Kidney epithelial cell (primary cell): ENCODE measurements at regions not wholly inside any gene's neighbourhood (a gene's known extent, or its start where the extent isn't known, plus 50 kb on each side); places are given as distances from the start of the nearest gene placed in this dataset.
A peak's percentile ranks its signal among the peaks of the same experiment; 100 is the strongest.

Source experiments
- DNase-seq: peaks from one replicate; pipeline ENCODE4 v3.0.0-alpha.2; 2010; ENCODE audit warnings: low read depth
- H3K27me3 ChIP-seq: 2 replicates; pipeline ENCODE4 v1.6.0; 2011; ENCODE audit warnings: low read length; ENCODE audit not compliant: control insufficient read depth, insufficient read depth
- H3K36me3 ChIP-seq: 2 replicates; pipeline ENCODE4 v1.5.1; 2011; ENCODE audit warnings: low read length; ENCODE audit not compliant: control insufficient read depth, insufficient read depth
- H3K4me3 ChIP-seq: 2 replicates; pipeline ENCODE4 v1.5.1; 2011; ENCODE audit warnings: low read depth, mild to moderate bottlenecking, control low read depth, low read length
- CTCF ChIP-seq: IDR thresholded peaks from 2 replicates; pipeline ENCODE4 v1.5.1; 2011; ENCODE audit warnings: mild to moderate bottlenecking, moderate library complexity, low read length, control low read depth, inconsistent platforms; ENCODE audit not compliant: insufficient read depth, poor library complexity, severe bottlenecking

GRCh38 chr4:54543088-54543795 is 114.5 kb upstream of the KIT start:
- H3K4me3 ChIP-seq = no peak overlapping the region
- no peaks in the 10 kb centered on the region for H3K36me3 ChIP-seq
- TF ChIP-seq CTCF = no peak
- H3K27me3 ChIP-seq = no peaks in the 10 kb centered on the region
- DNase-seq = peak; percentile 14

DNA sequence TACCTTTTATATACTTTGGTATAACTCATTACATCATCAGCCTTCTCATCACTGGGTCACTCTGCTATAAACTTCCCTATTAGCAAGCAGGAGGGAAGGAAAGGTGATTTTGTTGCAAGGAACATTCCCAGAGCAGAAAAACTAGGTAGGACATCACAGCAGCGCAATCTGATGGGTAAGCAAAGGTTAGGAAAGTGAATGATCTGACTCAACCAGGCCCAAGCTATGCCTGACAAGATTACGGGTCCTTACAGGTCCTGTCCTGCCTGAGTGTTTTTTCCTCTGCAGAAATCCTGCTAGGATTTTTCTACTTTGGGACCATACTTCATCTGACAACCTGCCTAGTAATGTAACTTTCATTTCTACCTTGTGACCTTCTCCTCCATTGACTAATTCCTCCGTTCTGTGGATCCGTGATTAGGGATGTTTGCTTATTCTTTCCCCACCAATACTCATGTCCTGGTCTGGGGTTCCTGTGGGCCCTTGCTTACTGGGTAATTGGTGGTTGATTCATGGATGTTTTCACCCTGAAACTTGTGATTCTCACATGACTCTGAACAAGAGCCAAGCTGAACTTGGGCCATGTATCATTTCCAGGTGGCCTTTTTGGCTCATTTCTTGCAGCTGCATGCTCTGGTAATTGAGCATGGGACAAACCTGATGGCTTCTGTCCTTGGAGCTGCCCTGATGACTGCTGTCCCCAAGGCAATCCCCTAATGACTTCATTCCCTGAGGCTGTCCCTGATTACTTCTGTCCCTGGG is 111.9 kb upstream of the KIT start:
- Histone ChIP-seq H3K36me3 (no peaks in the 10 kb centered on the region), H3K4me3 (no peak overlapping the region), H3K27me3 (no peaks in the 10 kb centered on the region)
- TF ChIP-seq CTCF = no peak
- DNase-seq = no peak

DNA sequence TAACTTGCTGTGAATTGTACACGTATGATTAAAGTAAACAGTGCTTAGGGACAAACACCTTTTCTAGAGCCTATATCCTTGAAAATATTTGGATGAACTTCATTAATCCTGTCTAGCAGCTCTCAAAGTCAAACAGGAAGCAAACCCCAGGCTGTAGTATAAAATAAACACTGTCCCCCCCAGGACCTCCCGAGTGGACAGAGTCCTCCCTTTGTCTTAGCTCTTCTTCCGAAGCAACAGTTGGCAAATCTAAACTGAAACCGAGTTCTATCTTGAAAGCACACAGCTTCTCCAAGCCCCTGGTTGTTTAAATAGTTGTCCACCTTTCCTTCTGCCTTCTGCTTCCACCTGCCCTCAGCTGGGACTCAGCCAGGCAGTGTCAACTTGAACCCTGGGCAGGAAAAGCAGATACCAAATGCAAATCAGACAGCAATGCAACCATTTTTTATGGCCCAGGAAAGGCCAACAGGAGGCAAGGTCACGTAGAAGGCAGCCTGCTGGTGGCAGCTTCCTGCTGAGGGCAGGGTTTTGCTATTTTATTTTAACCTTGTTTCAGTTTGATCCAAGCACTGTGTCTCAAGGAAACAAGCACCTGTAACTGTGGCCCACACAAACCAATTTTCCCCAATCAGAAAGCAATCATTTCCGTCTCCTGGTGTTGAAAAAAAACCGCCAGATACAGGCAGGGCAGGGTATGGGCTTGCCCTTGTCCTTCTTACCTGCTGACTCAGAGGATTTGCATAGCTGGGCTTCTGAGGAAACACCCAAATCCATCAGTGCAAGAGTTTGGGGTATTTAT is 110.3 kb upstream of the KIT start:
- Histone ChIP-seq H3K27me3 (no peaks in the 10 kb centered on the region), H3K4me3 (no peak overlapping the region), H3K36me3 (no peaks in the 10 kb centered on the region)
- DNase-seq = no peak
- no peak for TF ChIP-seq CTCF

- Histone ChIP-seq H3K27me3 (no peaks in the 10 kb centered on the region), H3K36me3 (no peaks in the 10 kb centered on the region), H3K4me3 (no peak overlapping the region)
- DNase-seq = no peak
- TF ChIP-seq CTCF = no peak
Observed at GRCh38 chr4:54548098-54548620, 109.6 kb upstream of the KIT start.

GRCh38 chr4:54548831-54549460 is 108.8 kb upstream of the KIT start:
- Histone ChIP-seq H3K36me3 (no peaks in the 10 kb centered on the region), H3K4me3 (no peak overlapping the region), H3K27me3 (no peaks in the 10 kb centered on the region)
- no peak for TF ChIP-seq CTCF
- no peak for DNase-seq
